WTC11 (cell line): ENCODE measurements at regions not wholly inside any gene's neighbourhood (a gene's known extent, or its start where the extent isn't known, plus 50 kb on each side); places are given as distances from the start of the nearest gene placed in this dataset.
"Not testable (repeated sequence)": the region's sequence is repeated elsewhere in the genome, so short reads cannot be mapped to it uniquely, and the experiment has no call there.

Source experiments
- ATAC-seq: fragments of 200-7000 bp; cut with Tn5 transposase; 2 replicates; pipeline ENCODE4 v1.10.0; 2021; ENCODE audit warnings: mild to moderate bottlenecking, moderate library complexity
- CTCF ChIA-PET: fragments of 300-600 bp; sonication (Branson Sonifier 250); formaldehyde crosslinking; loops from one replicate; lab custom pipeline; 2021; ENCODE audit warnings: antibody characterized with exemption; lab: Charles Lee
- POLR2A ChIA-PET: fragments of 350-600 bp; sonication (Branson Sonifier 250); formaldehyde crosslinking; loops from one replicate; lab custom pipeline; 2021; ENCODE audit warnings: antibody characterized with exemption; lab: Charles Lee
- DNase-seq: peaks from one replicate; pipeline ENCODE4 v3.0.0; 2021; ENCODE audit warnings: low spot score
- H3K27ac Mint-ChIP-seq: 2 replicates; pipeline ENCODE4 v1.8.0; 2021; ENCODE audit warnings: mixed read lengths
- H3K27me3 Mint-ChIP-seq: 2 replicates; pipeline ENCODE4 v1.8.0; 2021; ENCODE audit warnings: low read depth, mild to moderate bottlenecking, moderate library complexity, mixed read lengths
- H3K36me3 Mint-ChIP-seq: 2 replicates; pipeline ENCODE4 v1.8.0; 2021; ENCODE audit warnings: mixed read lengths
- H3K4me1 Mint-ChIP-seq: 2 replicates; pipeline ENCODE4 v1.8.0; 2022; ENCODE audit warnings: mixed read lengths
- H3K4me3 Mint-ChIP-seq: 2 replicates; pipeline ENCODE4 v1.8.0; 2021; ENCODE audit warnings: mild to moderate bottlenecking, moderate library complexity, mixed read lengths
- H3K9me3 Mint-ChIP-seq: 2 replicates; pipeline ENCODE4 v1.8.0; 2021; ENCODE audit warnings: mixed read lengths
- CREM ChIP-seq: sonication (generic); formaldehyde crosslinking; IDR thresholded peaks from 2 replicates; pipeline ENCODE4 v1.8.1; 2022; ENCODE audit warnings: mild to moderate bottlenecking, missing genetic modification reagents, moderate library complexity
- E2F5 ChIP-seq: sonication (generic); formaldehyde crosslinking; IDR thresholded peaks from 2 replicates; pipeline ENCODE4 v1.8.1; 2022; ENCODE audit warnings: mild to moderate bottlenecking, moderate library complexity, missing genetic modification reagents
- GABPB1 ChIP-seq: sonication (generic); formaldehyde crosslinking; IDR thresholded peaks from 2 replicates; pipeline ENCODE4 v1.8.1; 2023; ENCODE audit warnings: mild to moderate bottlenecking, missing genetic modification reagents
- GRHL2 ChIP-seq: fragments of 250-450 bp; sonication (Bioruptor Pico); IDR thresholded peaks from 2 replicates; pipeline ENCODE4 v1.8.0; 2022; ENCODE audit warnings: mild to moderate bottlenecking, moderate library complexity; ENCODE audit not compliant: insufficient replicate concordance, severe bottlenecking
- HMGXB4 ChIP-seq: sonication (generic); formaldehyde crosslinking; IDR thresholded peaks from 2 replicates; pipeline ENCODE4 v1.8.1; 2023; ENCODE audit warnings: mild to moderate bottlenecking, moderate library complexity, missing genetic modification reagents
- MYBL2 ChIP-seq: sonication (generic); formaldehyde crosslinking; IDR thresholded peaks from 2 replicates; pipeline ENCODE4 v1.8.1; 2023; ENCODE audit warnings: mild to moderate bottlenecking, moderate library complexity, missing genetic modification reagents
- NFYB ChIP-seq: sonication (generic); formaldehyde crosslinking; conservative IDR thresholded peaks from 2 replicates; pipeline ENCODE4 v1.8.0; 2022; ENCODE audit warnings: low read depth, missing genetic modification reagents
- PRDM15 ChIP-seq: sonication (generic); formaldehyde crosslinking; IDR thresholded peaks from 2 replicates; pipeline ENCODE4 v1.8.0; 2022; ENCODE audit warnings: missing genetic modification reagents
- PRRX2 ChIP-seq: fragments of 250-450 bp; sonication (Bioruptor Pico); IDR thresholded peaks from 2 replicates; pipeline ENCODE4 v1.8.0; 2021; ENCODE audit warnings: mild to moderate bottlenecking
- RORB ChIP-seq: fragments of 250-450 bp; sonication (Bioruptor Pico); IDR thresholded peaks from 2 replicates; pipeline ENCODE4 v1.9.0; 2021; ENCODE audit warnings: mild to moderate bottlenecking
- TP53 ChIP-seq: sonication (generic); formaldehyde crosslinking; IDR thresholded peaks from 2 replicates; pipeline ENCODE4 v1.8.1; 2023; ENCODE audit warnings: mild to moderate bottlenecking, missing genetic modification reagents
- ZNF263 ChIP-seq: sonication (generic); formaldehyde crosslinking; IDR thresholded peaks from 2 replicates; pipeline ENCODE4 v1.8.1; 2022; ENCODE audit warnings: low read depth, mild to moderate bottlenecking, moderate library complexity, missing genetic modification reagents
- TF ChIP-seq, protein P1 (sequence below): sonication (generic); formaldehyde crosslinking; IDR thresholded peaks from 2 replicates; pipeline ENCODE4 v1.8.0; 2023; ENCODE audit warnings: missing genetic modification reagents, mild to moderate bottlenecking, borderline replicate concordance

DNA sequence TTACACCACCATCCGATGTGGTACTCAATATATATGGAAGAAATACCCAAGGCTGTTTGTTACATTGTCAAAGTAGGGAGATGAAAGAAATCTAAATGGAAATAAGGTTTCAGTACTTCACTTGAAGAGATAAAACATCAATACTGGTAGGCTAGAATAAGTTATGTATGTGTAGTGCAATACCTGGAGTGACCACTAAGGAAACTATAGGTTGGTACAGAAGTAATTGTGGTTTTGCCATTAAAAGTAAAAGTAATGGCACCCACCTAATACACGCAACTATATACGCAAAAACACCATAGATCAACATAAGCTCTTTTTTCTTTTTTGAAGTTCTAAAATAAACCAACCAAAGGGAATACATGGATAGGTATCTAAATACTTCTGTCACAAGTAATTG lies 143.2 kb upstream of the KYNU start (continued):
- TF ChIP-seq HMGXB4 (no peak), PRRX2 (CRISPR knock-in tag) (no peak), GRHL2 (CRISPR knock-in tag) (no peak), CREM (CRISPR knock-in tag) (no peak), NFYB (CRISPR knock-in tag) (no peak), RORB (CRISPR knock-in tag) (no peak), GABPB1 (CRISPR knock-in tag) (no peak), PRDM15 (CRISPR knock-in tag) (no peak), MYBL2 (CRISPR knock-in tag) (no peak), TP53 (CRISPR knock-in tag) (no peak), E2F5 (CRISPR knock-in tag) (no peak), ZNF263 (CRISPR knock-in tag) (no peak)
- TF ChIP-seq, protein P1, sequence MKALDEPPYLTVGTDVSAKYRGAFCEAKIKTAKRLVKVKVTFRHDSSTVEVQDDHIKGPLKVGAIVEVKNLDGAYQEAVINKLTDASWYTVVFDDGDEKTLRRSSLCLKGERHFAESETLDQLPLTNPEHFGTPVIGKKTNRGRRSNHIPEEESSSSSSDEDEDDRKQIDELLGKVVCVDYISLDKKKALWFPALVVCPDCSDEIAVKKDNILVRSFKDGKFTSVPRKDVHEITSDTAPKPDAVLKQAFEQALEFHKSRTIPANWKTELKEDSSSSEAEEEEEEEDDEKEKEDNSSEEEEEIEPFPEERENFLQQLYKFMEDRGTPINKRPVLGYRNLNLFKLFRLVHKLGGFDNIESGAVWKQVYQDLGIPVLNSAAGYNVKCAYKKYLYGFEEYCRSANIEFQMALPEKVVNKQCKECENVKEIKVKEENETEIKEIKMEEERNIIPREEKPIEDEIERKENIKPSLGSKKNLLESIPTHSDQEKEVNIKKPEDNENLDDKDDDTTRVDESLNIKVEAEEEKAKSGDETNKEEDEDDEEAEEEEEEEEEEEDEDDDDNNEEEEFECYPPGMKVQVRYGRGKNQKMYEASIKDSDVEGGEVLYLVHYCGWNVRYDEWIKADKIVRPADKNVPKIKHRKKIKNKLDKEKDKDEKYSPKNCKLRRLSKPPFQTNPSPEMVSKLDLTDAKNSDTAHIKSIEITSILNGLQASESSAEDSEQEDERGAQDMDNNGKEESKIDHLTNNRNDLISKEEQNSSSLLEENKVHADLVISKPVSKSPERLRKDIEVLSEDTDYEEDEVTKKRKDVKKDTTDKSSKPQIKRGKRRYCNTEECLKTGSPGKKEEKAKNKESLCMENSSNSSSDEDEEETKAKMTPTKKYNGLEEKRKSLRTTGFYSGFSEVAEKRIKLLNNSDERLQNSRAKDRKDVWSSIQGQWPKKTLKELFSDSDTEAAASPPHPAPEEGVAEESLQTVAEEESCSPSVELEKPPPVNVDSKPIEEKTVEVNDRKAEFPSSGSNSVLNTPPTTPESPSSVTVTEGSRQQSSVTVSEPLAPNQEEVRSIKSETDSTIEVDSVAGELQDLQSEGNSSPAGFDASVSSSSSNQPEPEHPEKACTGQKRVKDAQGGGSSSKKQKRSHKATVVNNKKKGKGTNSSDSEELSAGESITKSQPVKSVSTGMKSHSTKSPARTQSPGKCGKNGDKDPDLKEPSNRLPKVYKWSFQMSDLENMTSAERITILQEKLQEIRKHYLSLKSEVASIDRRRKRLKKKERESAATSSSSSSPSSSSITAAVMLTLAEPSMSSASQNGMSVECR (CRISPR knock-in tag), result no peak

GRCh38 chr2:142729814-142730213 lies 147.7 kb upstream of the KYNU start:
- H3K4me3 Mint-ChIP-seq, POLR2A ChIA-PET, H3K27ac Mint-ChIP-seq, H3K27me3 Mint-ChIP-seq, CTCF ChIA-PET, H3K4me1 Mint-ChIP-seq, ATAC-seq, DNase-seq: not testable (repeated sequence)
- peaks cover 41% of the 10 kb centered on the region for H3K9me3 Mint-ChIP-seq
- peaks cover 31% of the 10 kb centered on the region for H3K36me3 Mint-ChIP-seq

DNA sequence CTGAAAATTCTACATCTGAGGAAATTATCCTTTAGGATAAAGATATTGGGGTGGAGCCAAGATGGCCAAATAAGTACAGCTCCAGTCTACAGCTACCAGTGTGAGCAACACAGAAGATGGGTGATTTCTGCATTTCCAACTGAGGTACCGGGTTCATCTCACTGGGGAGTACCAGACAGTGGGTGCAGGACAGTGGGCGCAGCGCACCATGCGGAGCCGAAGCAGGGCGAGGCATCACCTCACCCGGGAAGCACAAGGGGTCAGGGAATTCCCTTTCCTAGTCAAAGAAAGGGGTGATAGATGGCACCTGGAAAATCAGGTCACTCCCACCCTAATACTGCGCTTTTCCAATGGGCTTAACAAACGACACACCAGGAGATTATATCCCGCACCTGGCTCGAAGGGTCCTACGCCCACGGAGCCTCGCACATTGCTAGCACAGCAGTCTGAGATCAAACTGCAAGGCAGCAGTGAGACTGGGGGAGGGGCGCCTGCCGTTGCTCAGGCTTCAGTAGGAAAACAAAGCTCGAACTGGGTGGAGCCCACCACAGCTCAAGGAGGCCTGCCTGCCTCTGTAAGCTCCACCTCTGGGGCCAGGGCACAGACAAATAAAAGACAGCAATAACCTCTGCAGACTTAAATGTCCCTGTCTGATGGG lies 149.5 kb upstream of the KYNU start:
- peaks cover 41% of the 10 kb centered on the region for H3K9me3 Mint-ChIP-seq
- H3K27me3 Mint-ChIP-seq, POLR2A ChIA-PET: not testable (repeated sequence)

More for the DNA sequence above, 149.5 kb upstream of the KYNU start:
- H3K4me3 Mint-ChIP-seq, H3K27ac Mint-ChIP-seq, ATAC-seq, H3K4me1 Mint-ChIP-seq, DNase-seq, CTCF ChIA-PET: not testable (repeated sequence)
- peaks cover 31% of the 10 kb centered on the region for H3K36me3 Mint-ChIP-seq
